GM12878 (cell line): ENCODE measurements at regions not wholly inside any gene's neighbourhood (a gene's known extent, or its start where the extent isn't known, plus 50 kb on each side); places are given as distances from the start of the nearest gene placed in this dataset.

Source experiments
- ATAC-seq: fragments of 200-7000 bp; cut with Tn5 transposase; 3 replicates; pipeline ENCODE4 v1.9.1; 2020; ENCODE audit warnings: mild to moderate bottlenecking, moderate library complexity
- BruUV-seq: library from RNA; stranded (reverse); fragments of 400-500 nt; replicated peaks from 2 replicates; lab custom pipeline; 2021; lab: Mats Ljungman, UMichigan
- CTCF ChIA-PET: fragments of 300-600 bp; sonication (Branson Sonifier 250); formaldehyde crosslinking; extraction: SDS; loops from one replicate; lab custom pipeline; 2021; ENCODE audit warnings: inconsistent platforms; lab: Yijun Ruan, JAX
- POLR2A ChIA-PET: fragments of 350-600 bp; formaldehyde crosslinking; extraction: SDS; loops from one replicate; lab custom pipeline; 2021; ENCODE audit warnings: inconsistent platforms; lab: Charles Lee
- RAD21 ChIA-PET: fragments of 300-600 bp; sonication (Branson Sonifier 250); formaldehyde crosslinking; loops from one replicate; lab custom pipeline; 2023; ENCODE audit warnings: antibody characterized with exemption; ENCODE audit not compliant: unreplicated experiment; lab: Charles Lee
- SMC1A ChIA-PET: fragments of 300-600 bp; sonication (Branson Sonifier 250); formaldehyde crosslinking; loops from one replicate; lab custom pipeline; 2023; ENCODE audit not compliant: unreplicated experiment, uncharacterized antibody; lab: Charles Lee
- DNase-seq: peaks from one replicate; pipeline ENCODE4 v3.0.0-alpha.2; 2011; ENCODE audit warnings: low read depth, low spot score
- FAIRE-seq: peaks from 3 replicates; lab custom pipeline; 2011; peaks lifted over from hg19 to GRCh38; lab: Jason Lieb, UNC
- H2AFZ ChIP-seq: 2 replicates; pipeline ENCODE4 v1.6.0; 2011; ENCODE audit warnings: low read depth, low read length, control low read depth; ENCODE audit not compliant: control insufficient read depth
- H3K27ac ChIP-seq: 2 replicates; pipeline ENCODE4 v1.5.1; 2011; ENCODE audit warnings: control low read depth; ENCODE audit not compliant: control insufficient read depth, insufficient read depth
- H3K27me3 ChIP-seq, 2 experiments: replicated peaks in 1 of 2; 2 replicates each; pipeline versions ENCODE4 v1.6.0 to v1.6.1; 2011; ENCODE audit warnings: low read length in 1 of 2; ENCODE audit not compliant: control insufficient read depth in 2 of 2, insufficient read depth in 2 of 2
- H3K36me3 ChIP-seq, 2 experiments: 2 replicates each; pipeline ENCODE4 v1.5.1; 2011; ENCODE audit warnings: low read length in 1 of 2; ENCODE audit not compliant: control insufficient read depth in 2 of 2, insufficient read depth in 2 of 2
- H3K4me1 ChIP-seq: 2 replicates; pipeline ENCODE4 v1.6.1; 2011; ENCODE audit warnings: mild to moderate bottlenecking, low read length, moderate library complexity, mixed read lengths; ENCODE audit not compliant: control insufficient read depth, insufficient read depth
- H3K4me2 ChIP-seq: 2 replicates; pipeline ENCODE4 v1.6.0; 2011; ENCODE audit warnings: control low read depth; ENCODE audit not compliant: control insufficient read depth, insufficient read depth
- H3K4me3 ChIP-seq: fragments of 200-600 bp; sonication (generic); 2 replicates; pipeline ENCODE4 v1.5.1; 2016
- H3K79me2 ChIP-seq: 2 replicates; pipeline ENCODE4 v1.6.0; 2011; ENCODE audit warnings: low read length; ENCODE audit not compliant: control insufficient read depth, insufficient read depth
- H3K9ac ChIP-seq: 2 replicates; pipeline ENCODE4 v1.8.0; 2011; ENCODE audit warnings: low read length, control low read depth, mixed read lengths; ENCODE audit not compliant: control insufficient read depth, insufficient read depth
- H3K9me3 ChIP-seq: replicated peaks from 3 replicates; pipeline ENCODE4 v1.5.1; 2011; ENCODE audit warnings: mild to moderate bottlenecking, low read length; ENCODE audit not compliant: control insufficient read depth, insufficient read depth
- H4K20me1 ChIP-seq: 2 replicates; pipeline ENCODE4 v1.6.0; 2011; ENCODE audit not compliant: control insufficient read depth, insufficient read depth
- ETV6 ChIP-seq, 2 experiments: fragments of 450-650 bp in 1 of 2; IDR thresholded peaks in 1 of 2; conservative IDR thresholded peaks in 1 of 2; 2 replicates each; pipeline ENCODE4 v1.6.1; 2014; ENCODE audit warnings: antibody characterized with exemption in 1 of 2, borderline replicate concordance in 1 of 2, low read depth in 1 of 2, mild to moderate bottlenecking in 1 of 2, moderate library complexity in 1 of 2
- HDAC6 ChIP-seq: fragments of 200-600 bp; sonication (generic); IDR thresholded peaks from one replicate; pipeline ENCODE4 v1.8.0; 2017; ENCODE audit warnings: antibody characterized with exemption; ENCODE audit not compliant: unreplicated experiment
- IKZF1 ChIP-seq: fragments of 450-650 bp; conservative IDR thresholded peaks from 2 replicates; pipeline ENCODE4 v1.6.1; 2017; ENCODE audit warnings: antibody characterized with exemption, mild to moderate bottlenecking
- IRF4 ChIP-seq: IDR thresholded peaks from 2 replicates; pipeline ENCODE4 v1.6.1; 2011; ENCODE audit warnings: low read depth, low read length
- POU2F2 ChIP-seq: IDR thresholded peaks from 3 replicates; pipeline ENCODE4 v1.6.1; 2011; ENCODE audit warnings: low read depth, mild to moderate bottlenecking, low read length, borderline replicate concordance
- SMARCA5 ChIP-seq: fragments of 450-650 bp; IDR thresholded peaks from 2 replicates; pipeline ENCODE4 v1.6.1; 2017; ENCODE audit warnings: mild to moderate bottlenecking
- SREBF1 ChIP-seq: IDR thresholded peaks from 2 replicates; pipeline ENCODE4 v1.6.1; 2012; ENCODE audit warnings: mild to moderate bottlenecking, low read length
- SREBF2 ChIP-seq: IDR thresholded peaks from 2 replicates; pipeline ENCODE4 v1.6.1; 2012; ENCODE audit warnings: mild to moderate bottlenecking, low read length
- SUZ12 ChIP-seq: fragments of 200-600 bp; sonication (generic); IDR thresholded peaks from one replicate; pipeline ENCODE4 v1.6.1; 2018; ENCODE audit warnings: antibody characterized with exemption, mild to moderate bottlenecking; ENCODE audit not compliant: unreplicated experiment
- ZNF207 ChIP-seq: fragments of 450-650 bp; IDR thresholded peaks from 2 replicates; pipeline ENCODE4 v1.6.1; 2014; ENCODE audit warnings: antibody characterized with exemption, mild to moderate bottlenecking, borderline replicate concordance
- ZNF24 ChIP-seq: fragments of 450-650 bp; IDR thresholded peaks from 2 replicates; pipeline ENCODE4 v1.6.1; 2017; ENCODE audit warnings: antibody characterized with exemption, mild to moderate bottlenecking
- ZZZ3 ChIP-seq: IDR thresholded peaks from 2 replicates; pipeline ENCODE4 v1.6.1; 2011; ENCODE audit warnings: low read depth; ENCODE audit not compliant: control insufficient read depth, insufficient read length
- WGBS: methylation state at CpG from one replicate; pipeline ENCODE4 v1.1.6; 2016; ENCODE audit warnings: low lambda C conversion rate; ENCODE audit not compliant: insufficient replicate concordance, insufficient coverage; ENCODE audit errors: missing lambda C conversion rate; 5-methylcytosine and 5-hydroxymethylcytosine counted together
- in situ Hi-C: fragments of 300-500 bp; cut with MboI; formaldehyde crosslinking; loops from 9 replicates; pipeline ENCODE4 v1.14.3; 2018; ENCODE audit warnings: mixed read lengths
- intact Hi-C: fragments of 100-400 bp; cut with micrococcal nuclease; formaldehyde crosslinking; loops from one replicate; pipeline ENCODE4 v1.14.2; 2022; ENCODE audit not compliant: unreplicated experiment
- TF ChIP-seq, protein P1 (sequence below): fragments of 450-650 bp; formaldehyde crosslinking; IDR thresholded peaks from 2 replicates; pipeline ENCODE4 v1.5.0; 2022; ENCODE audit warnings: mild to moderate bottlenecking, missing genetic modification characterization
- TF ChIP-seq, protein P2 (sequence below): fragments of 150-350 bp; IDR thresholded peaks from 2 replicates; pipeline ENCODE4 v1.6.1; 2014; ENCODE audit warnings: mild to moderate bottlenecking, low read depth, low read length

DNA sequence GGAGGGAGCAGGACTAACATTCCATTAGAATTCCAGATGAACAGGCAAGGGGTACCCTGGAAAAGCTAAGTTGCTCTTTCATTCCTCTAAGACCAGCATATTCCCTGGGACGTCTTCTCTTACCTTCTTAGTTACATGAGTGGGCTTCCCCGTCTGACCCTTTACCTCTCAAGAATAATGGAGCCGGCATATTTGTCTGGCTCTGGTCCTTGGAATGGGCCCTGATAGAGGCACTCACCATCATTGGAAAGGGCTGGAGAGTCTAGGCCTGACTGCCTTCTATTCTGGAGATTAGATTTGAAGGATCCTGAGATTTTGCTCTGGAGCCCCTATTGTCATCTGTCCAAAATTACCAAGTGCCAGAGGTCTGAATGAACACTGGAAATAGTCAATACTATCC, 347.5 kb downstream of the MYCN start (continued):
- TF ChIP-seq, protein P1, sequence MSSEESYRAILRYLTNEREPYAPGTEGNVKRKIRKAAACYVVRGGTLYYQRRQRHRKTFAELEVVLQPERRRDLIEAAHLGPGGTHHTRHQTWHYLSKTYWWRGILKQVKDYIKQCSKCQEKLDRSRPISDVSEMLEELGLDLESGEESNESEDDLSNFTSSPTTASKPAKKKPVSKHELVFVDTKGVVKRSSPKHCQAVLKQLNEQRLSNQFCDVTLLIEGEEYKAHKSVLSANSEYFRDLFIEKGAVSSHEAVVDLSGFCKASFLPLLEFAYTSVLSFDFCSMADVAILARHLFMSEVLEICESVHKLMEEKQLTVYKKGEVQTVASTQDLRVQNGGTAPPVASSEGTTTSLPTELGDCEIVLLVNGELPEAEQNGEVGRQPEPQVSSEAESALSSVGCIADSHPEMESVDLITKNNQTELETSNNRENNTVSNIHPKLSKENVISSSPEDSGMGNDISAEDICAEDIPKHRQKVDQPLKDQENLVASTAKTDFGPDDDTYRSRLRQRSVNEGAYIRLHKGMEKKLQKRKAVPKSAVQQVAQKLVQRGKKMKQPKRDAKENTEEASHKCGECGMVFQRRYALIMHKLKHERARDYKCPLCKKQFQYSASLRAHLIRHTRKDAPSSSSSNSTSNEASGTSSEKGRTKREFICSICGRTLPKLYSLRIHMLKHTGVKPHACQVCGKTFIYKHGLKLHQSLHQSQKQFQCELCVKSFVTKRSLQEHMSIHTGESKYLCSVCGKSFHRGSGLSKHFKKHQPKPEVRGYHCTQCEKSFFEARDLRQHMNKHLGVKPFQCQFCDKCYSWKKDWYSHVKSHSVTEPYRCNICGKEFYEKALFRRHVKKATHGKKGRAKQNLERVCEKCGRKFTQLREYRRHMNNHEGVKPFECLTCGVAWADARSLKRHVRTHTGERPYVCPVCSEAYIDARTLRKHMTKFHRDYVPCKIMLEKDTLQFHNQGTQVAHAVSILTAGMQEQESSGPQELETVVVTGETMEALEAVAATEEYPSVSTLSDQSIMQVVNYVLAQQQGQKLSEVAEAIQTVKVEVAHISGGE (CRISPR knock-in tag), result no peak
- TF ChIP-seq SREBF2 (no peak), IKZF1 (no peak), IRF4 (no peak), HDAC6 (no peak), ZZZ3 (no peak)
- TF ChIP-seq, protein P2, sequence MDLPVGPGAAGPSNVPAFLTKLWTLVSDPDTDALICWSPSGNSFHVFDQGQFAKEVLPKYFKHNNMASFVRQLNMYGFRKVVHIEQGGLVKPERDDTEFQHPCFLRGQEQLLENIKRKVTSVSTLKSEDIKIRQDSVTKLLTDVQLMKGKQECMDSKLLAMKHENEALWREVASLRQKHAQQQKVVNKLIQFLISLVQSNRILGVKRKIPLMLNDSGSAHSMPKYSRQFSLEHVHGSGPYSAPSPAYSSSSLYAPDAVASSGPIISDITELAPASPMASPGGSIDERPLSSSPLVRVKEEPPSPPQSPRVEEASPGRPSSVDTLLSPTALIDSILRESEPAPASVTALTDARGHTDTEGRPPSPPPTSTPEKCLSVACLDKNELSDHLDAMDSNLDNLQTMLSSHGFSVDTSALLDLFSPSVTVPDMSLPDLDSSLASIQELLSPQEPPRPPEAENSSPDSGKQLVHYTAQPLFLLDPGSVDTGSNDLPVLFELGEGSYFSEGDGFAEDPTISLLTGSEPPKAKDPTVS, result no peak

DNA sequence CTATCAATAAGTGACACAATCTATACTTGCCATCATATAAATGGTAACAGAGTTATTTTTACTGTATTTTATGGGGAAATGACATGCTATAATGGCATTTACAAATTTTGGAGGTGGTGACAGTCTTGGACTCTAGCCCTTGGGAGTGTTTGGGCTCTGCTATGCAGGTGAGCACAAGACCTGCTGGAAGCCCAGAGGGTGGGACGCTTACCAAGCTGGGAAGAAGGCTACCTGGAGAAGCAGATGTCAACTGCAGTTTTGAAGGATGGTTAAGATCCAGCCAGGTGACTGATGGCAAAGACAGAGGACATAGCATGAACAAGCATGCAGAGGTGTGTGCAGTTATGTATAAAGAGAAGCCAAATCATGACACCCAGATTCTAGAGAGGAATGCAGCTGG, 346.9 kb downstream of the MYCN start:
- no peak for DNase-seq
- H3K36me3 ChIP-seq, result no peaks in the 10 kb centered on the region
- ChIA-PET RAD21 (interaction anchor here (1.4 kb wide), 1 partner anchor 348 kb away, joined by 3 read pairs; no protein-coding TSS in a partner anchor), POLR2A (no interaction called here), CTCF (no interaction called here), SMC1A (no interaction called here)
- no peaks in the 10 kb centered on the region for H3K79me2 ChIP-seq
- in situ Hi-C loops (loop anchor here (10.0 kb wide), 1 partner anchor 652 kb away; no protein-coding TSS in a partner anchor), intact Hi-C loops (no loop called here)
- no peak overlapping the region for H3K4me3 ChIP-seq
- no peak for FAIRE-seq
- no peaks in the 10 kb centered on the region; a peak in 2 of 4 replicates for H3K27me3 ChIP-seq
- 0% methylated on average over 1 of the region's 1 CpG for WGBS
- H3K9ac ChIP-seq, result no peak overlapping the region
- no peak for ATAC-seq
- H2AFZ ChIP-seq, result no peak overlapping the region
- no peaks in the 10 kb centered on the region for H3K4me1 ChIP-seq
- no peaks in the 10 kb centered on the region for H3K9me3 ChIP-seq
- no peak overlapping the region for H3K4me2 ChIP-seq
- H3K27ac ChIP-seq, result no peak overlapping the region
- BruUV-seq, result no TSS peak
- TF ChIP-seq SUZ12 (no peak), SREBF1 (no peak), ETV6 (conservative IDR thresholded peaks at IDR 0.05 in 1 of 2, IDR thresholded peaks at IDR 0.05 in 1 of 2; ENCODE audit: borderline replicate concordance in 1 of 2, low read depth in 1 of 2) (no peak), ZNF207 (no peak), ZNF24 (no peak), SMARCA5 (no peak), POU2F2 (no peak)
- no peaks in the 10 kb centered on the region for H4K20me1 ChIP-seq
